ENCODE measurements at regions not wholly inside any gene's neighbourhood (a gene's known extent, or its start where the extent isn't known, plus 50 kb on each side); places are given as distances from the start of the nearest gene placed in this dataset.

- TF ChIP-seq POLR2AphosphoS5 (IDR thresholded peaks at IDR 0.05; ENCODE audit: low read depth, low read length) (no peak), CTCF (IDR thresholded peaks at IDR 0.05) (no peak)
Measured at GRCh38 chr18:8911408-8912340, 190.8 kb upstream of the NDUFV2 start.

Data from Panc1 (cell line).